Liver (tissue), 8 donors: ENCODE measurements at regions not wholly inside any gene's neighbourhood (a gene's known extent, or its start where the extent isn't known, plus 50 kb on each side); places are given as distances from the start of the nearest gene placed in this dataset.

ENCODE experiments used
- DNase-seq: peaks from one replicate; pipeline ENCODE4 v3.0.0-alpha.2; 2017; ENCODE audit warnings: low spot score
- H3K27ac ChIP-seq, 2 donors: one replicate each; pipeline ENCODE4 v1.7.0; 2013; ENCODE audit warnings: inconsistent platforms in 2 of 2, low read length in 2 of 2, control low read depth in 1 of 2, low read depth in 1 of 2, mild to moderate bottlenecking in 1 of 2
- H3K27me3 ChIP-seq, 4 donors: one replicate each; pipeline versions ENCODE4 v1.6.1 to v1.7.0; 2013; ENCODE audit warnings: low read length in 3 of 4, inconsistent platforms in 1 of 4, mild to moderate bottlenecking in 1 of 4, moderate library complexity in 1 of 4; ENCODE audit not compliant: control insufficient read depth in 4 of 4, insufficient read depth in 4 of 4
- H3K36me3 ChIP-seq, 4 donors: one replicate each; pipeline versions ENCODE4 v1.6.1 to v1.7.0; 2013; ENCODE audit warnings: low read length in 3 of 4, mild to moderate bottlenecking in 3 of 4, low read depth in 1 of 4, moderate library complexity in 1 of 4; ENCODE audit not compliant: control insufficient read depth in 4 of 4, insufficient read depth in 3 of 4
- H3K4me1 ChIP-seq, 4 donors: one replicate each; pipeline versions ENCODE4 v1.6.1 to v1.7.0; 2013; ENCODE audit warnings: low read length in 3 of 4, mild to moderate bottlenecking in 3 of 4, moderate library complexity in 1 of 4; ENCODE audit not compliant: control insufficient read depth in 4 of 4, insufficient read depth in 4 of 4
- H3K4me3 ChIP-seq, 3 donors: one replicate each; pipeline versions ENCODE4 v1.6.1 to v1.7.0; 2013; ENCODE audit warnings: low read length in 3 of 3, control low read depth in 1 of 3, low read depth in 1 of 3, mild to moderate bottlenecking in 1 of 3
- H3K9ac ChIP-seq, 2 donors: one replicate each; pipeline ENCODE4 v1.7.0; 2013; ENCODE audit warnings: low read length in 2 of 2, mild to moderate bottlenecking in 2 of 2, moderate library complexity in 2 of 2, control low read depth in 1 of 2, low read depth in 1 of 2
- H3K9me3 ChIP-seq, 4 donors: one replicate each; pipeline versions ENCODE4 v1.6.1 to v1.7.0; 2013; ENCODE audit warnings: low read length in 3 of 4; ENCODE audit not compliant: control insufficient read depth in 4 of 4
- ATF3 ChIP-seq: IDR thresholded peaks from 2 replicates; pipeline ENCODE4 v1.6.1; 2016; ENCODE audit warnings: antibody characterized with exemption
- CTCF ChIP-seq: fragments of 150-350 bp; IDR thresholded peaks from 2 replicates; pipeline ENCODE4 v1.5.1; 2017; ENCODE audit warnings: improper control_type of control experiment, low read depth, low read length; ENCODE audit not compliant: missing input control
- EGR1 ChIP-seq, 2 donors: IDR thresholded peaks; 2 replicates each; pipeline ENCODE4 v1.6.1; 2016 to 2018; ENCODE audit warnings: antibody characterized with exemption in 2 of 2, low read depth in 2 of 2
- FOXA2 ChIP-seq: IDR thresholded peaks from 2 replicates; pipeline ENCODE4 v1.6.1; 2016; ENCODE audit warnings: antibody characterized with exemption
- GABPA ChIP-seq, 2 donors: IDR thresholded peaks in 1 of 2; conservative IDR thresholded peaks in 1 of 2; 2 replicates each; pipeline ENCODE4 v1.6.1; 2016; ENCODE audit warnings: antibody characterized with exemption in 2 of 2, mild to moderate bottlenecking in 1 of 2, moderate library complexity in 1 of 2
- HNF4A ChIP-seq, 2 donors: conservative IDR thresholded peaks; 2 replicates each; pipeline ENCODE4 v1.6.1; 2016; ENCODE audit warnings: antibody characterized with exemption in 2 of 2, mild to moderate bottlenecking in 2 of 2
- MAX ChIP-seq: IDR thresholded peaks from 2 replicates; pipeline ENCODE4 v1.6.1; 2016; ENCODE audit warnings: antibody characterized with exemption
- NR2F2 ChIP-seq: IDR thresholded peaks from 2 replicates; pipeline ENCODE4 v1.6.1; 2016; ENCODE audit warnings: antibody characterized with exemption
- RAD21 ChIP-seq, 2 donors: IDR thresholded peaks; 2 replicates each; pipeline ENCODE4 v1.6.1; 2016; ENCODE audit warnings: antibody characterized with exemption in 2 of 2, mild to moderate bottlenecking in 2 of 2
- REST ChIP-seq: IDR thresholded peaks from 2 replicates; pipeline ENCODE4 v1.6.1; 2016; ENCODE audit warnings: antibody characterized with exemption, mild to moderate bottlenecking
- RXRA ChIP-seq, 2 donors: IDR thresholded peaks; 2 replicates each; pipeline ENCODE4 v1.6.1; 2017 to 2018; ENCODE audit warnings: antibody characterized with exemption in 2 of 2, mild to moderate bottlenecking in 1 of 2
- SP1 ChIP-seq: IDR thresholded peaks from 2 replicates; pipeline ENCODE4 v1.6.1; 2018; ENCODE audit warnings: antibody characterized with exemption, mild to moderate bottlenecking
- TAF1 ChIP-seq: conservative IDR thresholded peaks from 2 replicates; pipeline ENCODE4 v1.6.1; 2016; ENCODE audit warnings: antibody characterized with exemption, mild to moderate bottlenecking
- YY1 ChIP-seq: IDR thresholded peaks from 2 replicates; pipeline ENCODE4 v1.6.1; 2016; ENCODE audit warnings: antibody characterized with exemption, mild to moderate bottlenecking
- ZBTB33 ChIP-seq: IDR thresholded peaks from 2 replicates; pipeline ENCODE4 v1.6.1; 2016; ENCODE audit warnings: antibody characterized with exemption
- WGBS: extraction: QIAGEN DNeasy Blood & Tissue Kit; methylation state at CpG from one replicate; pipeline ENCODE4 v1.1.7; 2013; 5-methylcytosine and 5-hydroxymethylcytosine counted together
- donor health status: healthy.
- donor health status: healthy.
- donor health status: healthy.
- donor health status: healthy.
- donor health status: healthy.

- no peak overlapping the region for H3K27ac ChIP-seq
- H3K9ac ChIP-seq = no peak overlapping the region
- TF ChIP-seq FOXA2 (no peak), TAF1 (no peak), GABPA (IDR thresholded peaks at IDR 0.05 in 1 of 2, conservative IDR thresholded peaks at IDR 0.05 in 1 of 2) (no peak), MAX (no peak)
- H3K36me3 ChIP-seq = no peaks in the 10 kb centered on the region
- DNase-seq = no peak
- H3K4me1 ChIP-seq = no peaks in the 10 kb centered on the region
- H3K9me3 ChIP-seq = no peaks in the 10 kb centered on the region
- peaks cover 0 to 3% (median 0%) of the 10 kb centered on the region in 4 donors for H3K27me3 ChIP-seq
- no peak overlapping the region for H3K4me3 ChIP-seq
- 88% methylated on average over 2 of the region's 2 CpGs for WGBS
Observed at GRCh38 chr3:159059395-159059794, 257.5 kb downstream of the MFSD1 start.

- WGBS = 85% methylated on average over 6 of the region's 6 CpGs
- H3K27me3 ChIP-seq = peaks cover 0 to 3% (median 0%) of the 10 kb centered on the region in 4 donors
- H3K9me3 ChIP-seq = no peaks in the 10 kb centered on the region
- H3K36me3 ChIP-seq = no peaks in the 10 kb centered on the region
- TF ChIP-seq MAX (no peak), FOXA2 (no peak), REST (no peak), NR2F2 (no peak), HNF4A (conservative IDR thresholded peaks at IDR 0.05) (no peak), TAF1 (no peak), SP1 (no peak), RXRA (IDR thresholded peaks at IDR 0.05) (no peak), GABPA (IDR thresholded peaks at IDR 0.05 in 1 of 2, conservative IDR thresholded peaks at IDR 0.05 in 1 of 2) (no peak), CTCF (no peak), RAD21 (IDR thresholded peaks at IDR 0.05) (no peak), ZBTB33 (no peak), EGR1 (IDR thresholded peaks at IDR 0.05; ENCODE audit: low read depth in 2 of 2) (no peak), ATF3 (no peak), YY1 (no peak)
- no peak overlapping the region for H3K4me3 ChIP-seq
- DNase-seq = no peak
- H3K27ac ChIP-seq = no peak overlapping the region
- H3K4me1 ChIP-seq = no peaks in the 10 kb centered on the region
- no peak overlapping the region for H3K9ac ChIP-seq
Observed at GRCh38 chr3:159062734-159063410, 261.0 kb downstream of the MFSD1 start.
